ENCODE measurements at regions not wholly inside any gene's neighbourhood (a gene's known extent, or its start where the extent isn't known, plus 50 kb on each side); places are given as distances from the start of the nearest gene placed in this dataset.

- no peak overlapping the region for H3K4me3 ChIP-seq
- H3K27me3 ChIP-seq = no peaks in the 10 kb centered on the region
- no peaks in the 10 kb centered on the region for H3K4me1 ChIP-seq
- TF ChIP-seq POLR2AphosphoS5 (IDR thresholded peaks at IDR 0.05) (no peak), POLR2A (IDR thresholded peaks at IDR 0.05) (no peak), EP300 (IDR thresholded peaks at IDR 0.05) (no peak), CTCF (IDR thresholded peaks at IDR 0.05) (no peak)
- H3K36me3 ChIP-seq = no peaks in the 10 kb centered on the region
- DNase-seq = no peak
- no peak overlapping the region for H3K27ac ChIP-seq
- no peaks in the 10 kb centered on the region for H3K9me3 ChIP-seq
- no peak for ATAC-seq (ENCODE audit: low FRiP score in 2 of 2)
Observed at GRCh38 chr12:60689137-60689536, 1093.3 kb downstream of the SLC16A7 start.

GRCh38 chr12:60693019-60693626, 1097.3 kb downstream of the SLC16A7 start:
- Histone ChIP-seq H3K27me3 (no peaks in the 10 kb centered on the region), H3K4me1 (no peaks in the 10 kb centered on the region), H3K4me3 (no peak overlapping the region), H3K27ac (no peak overlapping the region), H3K9me3 (no peaks in the 10 kb centered on the region), H3K36me3 (no peaks in the 10 kb centered on the region)
- WGBS, 2 donors = 83 to 88% methylated on average over 1 of the region's 1 CpG
- no peak for TF ChIP-seq EP300 (IDR thresholded peaks at IDR 0.05)
- no peak for TF ChIP-seq POLR2A (IDR thresholded peaks at IDR 0.05)
- no peak for TF ChIP-seq CTCF (IDR thresholded peaks at IDR 0.05)
- ATAC-seq (ENCODE audit: low FRiP score in 2 of 2) = no peak
- DNase-seq = no peak

GRCh38 chr12:60704171-60704914, 1108.5 kb downstream of the SLC16A7 start:
- H3K27ac ChIP-seq = no peak overlapping the region
- WGBS, 2 donors = 72 to 80% methylated on average over 4 of the region's 4 CpGs
- H3K36me3 ChIP-seq = no peaks in the 10 kb centered on the region
- ATAC-seq (ENCODE audit: low FRiP score in 2 of 2) = no peak
- no peaks in the 10 kb centered on the region for H3K9me3 ChIP-seq
- no peak for DNase-seq
- TF ChIP-seq POLR2A (IDR thresholded peaks at IDR 0.05) (no peak), EP300 (IDR thresholded peaks at IDR 0.05) (no peak), CTCF (IDR thresholded peaks at IDR 0.05) (no peak), POLR2AphosphoS5 (IDR thresholded peaks at IDR 0.05) (no peak)
- no peaks in the 10 kb centered on the region for H3K27me3 ChIP-seq
- no peak overlapping the region for H3K4me3 ChIP-seq
- no peaks in the 10 kb centered on the region for H3K4me1 ChIP-seq

GRCh38 chr12:60710246-60710645, 1114.4 kb downstream of the SLC16A7 start:
- no peak overlapping the region for H3K27ac ChIP-seq
- no peaks in the 10 kb centered on the region for H3K36me3 ChIP-seq
- no peak for ATAC-seq (ENCODE audit: low FRiP score in 2 of 2)
- DNase-seq = no peak
- no peaks in the 10 kb centered on the region for H3K9me3 ChIP-seq
- H3K27me3 ChIP-seq = no peaks in the 10 kb centered on the region
- TF ChIP-seq POLR2AphosphoS5 (IDR thresholded peaks at IDR 0.05) (no peak), CTCF (IDR thresholded peaks at IDR 0.05) (no peak), POLR2A (IDR thresholded peaks at IDR 0.05) (no peak), EP300 (IDR thresholded peaks at IDR 0.05) (no peak)
- no peaks in the 10 kb centered on the region for H3K4me1 ChIP-seq
- 29 to 46% methylated on average over 1 of the region's 1 CpG for WGBS, 2 donors
- H3K4me3 ChIP-seq = no peak overlapping the region
